Prostate gland (tissue), 2 donors: ENCODE measurements at regions not wholly inside any gene's neighbourhood (a gene's known extent, or its start where the extent isn't known, plus 50 kb on each side); places are given as distances from the start of the nearest gene placed in this dataset.
A peak's percentile ranks its signal among the peaks of the same experiment; 100 is the strongest.

ENCODE experiments used
- DNase-seq: peaks from one replicate; pipeline ENCODE4 v3.0.0-alpha.2; 2019; ENCODE audit warnings: low spot score
- H3K27ac ChIP-seq, 2 donors: fragments of 200-600 bp; sonication (generic); 2 replicates each; pipeline ENCODE4 v1.5.1; 2017 to 2019
- H3K27me3 ChIP-seq: fragments of 200-600 bp; sonication (generic); replicated peaks from 2 replicates; pipeline ENCODE4 v1.5.1; 2019; ENCODE audit not compliant: insufficient read depth
- H3K36me3 ChIP-seq, 2 donors: fragments of 200-600 bp; sonication (generic); 1 replicate in 1 of 2; 2 replicates in 1 of 2; pipeline versions ENCODE4 v1.5.1 to v1.8.1; 2017 to 2019
- H3K4me1 ChIP-seq: fragments of 200-600 bp; sonication (generic); replicated peaks from 2 replicates; pipeline ENCODE4 v1.5.1; 2019
- H3K4me3 ChIP-seq, 2 donors: fragments of 200-600 bp; sonication (generic); 2 replicates each; pipeline ENCODE4 v1.5.1; 2017 to 2019
- H3K9me3 ChIP-seq: fragments of 200-600 bp; sonication (generic); 2 replicates; pipeline ENCODE4 v1.5.1; 2017
- CTCF ChIP-seq, 4 experiments: fragments of 200-600 bp in 2 of 4; fragments of 450-650 bp in 2 of 4; sonication (generic) in 2 of 4; IDR thresholded peaks; 1 replicate in 3 of 4; 2 replicates in 1 of 4; pipeline ENCODE4 v1.5.1; 2016 to 2019; ENCODE audit warnings: antibody characterized with exemption in 4 of 4, mild to moderate bottlenecking in 2 of 4, moderate library complexity in 2 of 4
- POLR2A ChIP-seq: fragments of 450-650 bp; IDR thresholded peaks from one replicate; pipeline ENCODE4 v1.6.1; 2016; ENCODE audit warnings: antibody characterized with exemption, mild to moderate bottlenecking
- POLR2AphosphoS5 ChIP-seq: sonication (generic); formaldehyde crosslinking; IDR thresholded peaks from one replicate; pipeline ENCODE4 v1.6.1; 2017; ENCODE audit warnings: antibody characterized with exemption
- WGBS: methylation state at CpG from one replicate; pipeline ENCODE4 v1.1.5; 2018; 5-methylcytosine and 5-hydroxymethylcytosine counted together
- intact Hi-C: fragments of 100-400 bp; cut with DNase I; formaldehyde crosslinking; loops from one replicate; pipeline ENCODE4 v1.14.2; 2022

GRCh38 chr18:75134611-75134975, 74.3 kb downstream of the PTGR3 start:
- WGBS = 82% methylated on average over 11 of the region's 11 CpGs
- DNase-seq = no peak
- no peak for TF ChIP-seq POLR2AphosphoS5
- TF ChIP-seq POLR2A = no peak
- TF ChIP-seq CTCF (IDR thresholded peaks at IDR 0.05) = no peak
- intact Hi-C loops = no loop called here
- H3K4me3 ChIP-seq = no peak overlapping the region
- H3K4me1 ChIP-seq = no peaks in the 10 kb centered on the region
- no peaks in the 10 kb centered on the region for H3K36me3 ChIP-seq
- H3K27ac ChIP-seq = no peak overlapping the region
- peaks cover 3% of the 10 kb centered on the region for H3K27me3 ChIP-seq
- H3K9me3 ChIP-seq = no peaks in the 10 kb centered on the region

GRCh38 chr18:75133721-75134610, 75.0 kb downstream of the PTGR3 start:
- Histone ChIP-seq H3K9me3 (no peaks in the 10 kb centered on the region), H3K27me3 (peaks cover 8% of the 10 kb centered on the region), H3K4me1 (no peaks in the 10 kb centered on the region), H3K36me3 (no peaks in the 10 kb centered on the region), H3K27ac (no peak overlapping the region), H3K4me3 (no peak overlapping the region)
- WGBS = 88% methylated on average over 25 of the region's 28 CpGs
- no peak for DNase-seq
- TF ChIP-seq POLR2AphosphoS5 (no peak), POLR2A (no peak), CTCF (IDR thresholded peaks at IDR 0.05) (no peak)
- intact Hi-C loops = no loop called here

- DNase-seq = peak; percentile 67
- no peaks in the 10 kb centered on the region for H3K36me3 ChIP-seq
- no peak overlapping the region for H3K4me3 ChIP-seq
- H3K27me3 ChIP-seq = peaks cover 10% of the 10 kb centered on the region
- 66% methylated on average over 13 of the region's 13 CpGs for WGBS
- no peaks in the 10 kb centered on the region for H3K4me1 ChIP-seq
- H3K9me3 ChIP-seq = no peaks in the 10 kb centered on the region
- intact Hi-C loops = no loop called here
- TF ChIP-seq POLR2AphosphoS5 (peak; percentile 46), POLR2A (no peak)
- H3K27ac ChIP-seq = no peak overlapping the region
Measured at GRCh38 chr18:75132931-75133525, 75.9 kb downstream of the PTGR3 start.

- Histone ChIP-seq H3K9me3 (no peaks in the 10 kb centered on the region), H3K4me3 (no peak overlapping the region), H3K36me3 (no peaks in the 10 kb centered on the region), H3K4me1 (no peaks in the 10 kb centered on the region), H3K27ac (no peak overlapping the region), H3K27me3 (peaks cover 7% of the 10 kb centered on the region)
- intact Hi-C loops = no loop called here
- no peak for DNase-seq
- 47% methylated on average over 27 of the region's 27 CpGs for WGBS
- TF ChIP-seq CTCF (IDR thresholded peaks at IDR 0.05) (no peak), POLR2AphosphoS5 (peak; percentile 26)
Measured at GRCh38 chr18:75132098-75132870, 76.7 kb downstream of the PTGR3 start.

GRCh38 chr18:75131381-75132000, 77.4 kb downstream of the PTGR3 start:
- 13% methylated on average over 20 of the region's 20 CpGs for WGBS
- Histone ChIP-seq H3K4me1 (no peaks in the 10 kb centered on the region), H3K4me3 (peak overlapping the region in 1 of 2 donors; percentile 5), H3K9me3 (no peaks in the 10 kb centered on the region), H3K27ac (no peak overlapping the region), H3K27me3 (peaks cover 7% of the 10 kb centered on the region), H3K36me3 (no peaks in the 10 kb centered on the region)
- intact Hi-C loops = no loop called here
- TF ChIP-seq POLR2AphosphoS5 = no peak
- TF ChIP-seq CTCF (IDR thresholded peaks at IDR 0.05) = no peak
- TF ChIP-seq POLR2A = no peak
- no peak for DNase-seq
